Mesenchymal stem cell (in vitro differentiated cells and primary cell): ENCODE measurements at regions not wholly inside any gene's neighbourhood (a gene's known extent, or its start where the extent isn't known, plus 50 kb on each side); places are given as distances from the start of the nearest gene placed in this dataset.

Experiments used
- DNase-seq: peaks from one replicate; pipeline ENCODE4 v3.0.0-alpha.2; 2013
- H2AFZ ChIP-seq: one replicate; pipeline ENCODE4 v1.6.1; 2013; ENCODE audit warnings: low read depth, mild to moderate bottlenecking, control low read depth, inconsistent platforms, low read length, moderate library complexity
- H2AK5ac ChIP-seq: 2 replicates; pipeline ENCODE4 v1.6.1; 2013; ENCODE audit warnings: low read length, moderate library complexity, mild to moderate bottlenecking, inconsistent platforms; ENCODE audit not compliant: severe bottlenecking
- H2BK120ac ChIP-seq: one replicate; pipeline ENCODE4 v1.6.1; 2013; ENCODE audit warnings: low read depth, mild to moderate bottlenecking, inconsistent platforms, low read length, moderate library complexity
- H2BK12ac ChIP-seq, 2 experiments: one replicate each; pipeline ENCODE4 v1.6.1; 2013; ENCODE audit warnings: inconsistent platforms in 2 of 2, low read length in 2 of 2, mild to moderate bottlenecking in 2 of 2, moderate library complexity in 2 of 2, control low read depth in 1 of 2
- H2BK15ac ChIP-seq: one replicate; pipeline ENCODE4 v1.6.1; 2013; ENCODE audit warnings: mild to moderate bottlenecking, low read depth, inconsistent platforms; ENCODE audit not compliant: poor library complexity, severe bottlenecking
- H2BK5ac ChIP-seq: 2 replicates; pipeline ENCODE4 v1.6.1; 2013; ENCODE audit warnings: low read depth, mild to moderate bottlenecking, low read length, control low read depth, inconsistent platforms; ENCODE audit not compliant: poor library complexity, severe bottlenecking
- H3K14ac ChIP-seq, 2 experiments: one replicate each; pipeline ENCODE4 v1.6.1; 2013; ENCODE audit warnings: inconsistent platforms in 2 of 2, low read length in 2 of 2, control low read depth in 1 of 2, mild to moderate bottlenecking in 1 of 2, moderate library complexity in 1 of 2
- H3K18ac ChIP-seq, 2 experiments: one replicate each; pipeline ENCODE4 v1.6.1; 2013; ENCODE audit warnings: inconsistent platforms in 2 of 2, low read length in 2 of 2, control low read depth in 1 of 2, low read depth in 1 of 2, mild to moderate bottlenecking in 1 of 2
- H3K23ac ChIP-seq, 2 experiments: one replicate each; pipeline ENCODE4 v1.6.1; 2013; ENCODE audit warnings: inconsistent platforms in 2 of 2, low read length in 2 of 2, mild to moderate bottlenecking in 2 of 2, moderate library complexity in 2 of 2, control low read depth in 1 of 2
- H3K27ac ChIP-seq: 2 replicates; pipeline ENCODE4 v1.5.1; 2013; ENCODE audit warnings: mild to moderate bottlenecking, moderate library complexity, low read length, control low read depth, inconsistent platforms; ENCODE audit not compliant: poor library complexity, severe bottlenecking
- H3K27me3 ChIP-seq, 2 experiments: 2 replicates each; pipeline versions ENCODE4 v1.6.1 to v1.7.0; 2013; ENCODE audit warnings: low read length in 2 of 2, mild to moderate bottlenecking in 2 of 2, moderate library complexity in 2 of 2, control low read depth in 1 of 2, inconsistent platforms in 1 of 2; ENCODE audit not compliant: control insufficient read depth in 1 of 2, insufficient read depth in 1 of 2
- H3K36me3 ChIP-seq, 2 experiments: 2 replicates each; pipeline versions ENCODE4 v1.6.1 to v1.7.0; 2013; ENCODE audit warnings: low read length in 2 of 2, control low read depth in 1 of 2, inconsistent platforms in 1 of 2, low read depth in 1 of 2, mild to moderate bottlenecking in 1 of 2; ENCODE audit not compliant: insufficient read depth in 2 of 2, control insufficient read depth in 1 of 2
- H3K4ac ChIP-seq, 2 experiments: one replicate each; pipeline ENCODE4 v1.6.1; 2013; ENCODE audit warnings: inconsistent platforms in 2 of 2, low read length in 2 of 2, mild to moderate bottlenecking in 2 of 2, moderate library complexity in 2 of 2, control low read depth in 1 of 2, low read depth in 1 of 2
- H3K4me1 ChIP-seq: 2 replicates; pipeline ENCODE4 v1.6.1; 2013; ENCODE audit warnings: low read depth, low read length, control low read depth; ENCODE audit not compliant: control insufficient read depth, insufficient read depth
- H3K4me2 ChIP-seq: 2 replicates; pipeline ENCODE4 v1.6.1; 2013; ENCODE audit warnings: low read length, mild to moderate bottlenecking, inconsistent platforms; ENCODE audit not compliant: poor library complexity, severe bottlenecking
- H3K4me3 ChIP-seq, 2 experiments: 2 replicates each; pipeline versions ENCODE4 v1.5.1 to v1.7.0; 2013; ENCODE audit warnings: low read length in 2 of 2, mild to moderate bottlenecking in 2 of 2, control low read depth in 1 of 2, low read depth in 1 of 2; ENCODE audit not compliant: insufficient read depth in 1 of 2
- H3K79me1 ChIP-seq: replicated peaks from 2 replicates; pipeline ENCODE4 v1.6.1; 2013; ENCODE audit warnings: mild to moderate bottlenecking, control low read depth, low read length, inconsistent platforms; ENCODE audit not compliant: poor library complexity, severe bottlenecking
- H3K9ac ChIP-seq: 2 replicates; pipeline ENCODE4 v1.7.0; 2013; ENCODE audit warnings: mild to moderate bottlenecking, low read length, moderate library complexity
- H3K9me3 ChIP-seq: 2 replicates; pipeline ENCODE4 v1.7.0; 2013; ENCODE audit warnings: mild to moderate bottlenecking, low read length; ENCODE audit not compliant: control insufficient read depth
- H4K8ac ChIP-seq: one replicate; pipeline ENCODE4 v1.6.1; 2013; ENCODE audit warnings: inconsistent platforms, mild to moderate bottlenecking, low read length, moderate library complexity
- H4K91ac ChIP-seq: one replicate; pipeline ENCODE4 v1.6.1; 2013; ENCODE audit warnings: mild to moderate bottlenecking, low read length, inconsistent platforms
- WGBS: methylation state at CpG from one replicate; pipeline ENCODE4 v1.1.7; 2013; ENCODE audit warnings: mixed read lengths; 5-methylcytosine and 5-hydroxymethylcytosine counted together

DNA sequence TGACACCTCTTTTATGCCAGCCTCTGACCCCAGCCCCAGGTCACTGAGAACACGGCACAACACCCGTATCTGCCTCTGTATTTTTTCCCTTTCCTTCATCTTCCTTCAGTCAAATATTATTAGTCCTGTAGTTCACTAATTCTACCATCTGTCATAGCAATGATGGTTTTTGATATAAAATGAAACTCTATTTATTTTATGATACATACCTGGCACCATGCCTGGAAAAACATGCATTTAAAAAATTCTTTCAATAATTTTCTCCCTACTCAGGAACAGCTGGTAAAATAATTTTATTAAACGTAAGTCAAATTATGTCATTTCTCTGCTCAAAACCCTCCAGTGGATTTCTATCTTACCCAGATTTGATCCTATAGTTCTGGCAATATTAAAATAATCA, 224.7 kb downstream of the CDH7 start:
- Histone ChIP-seq H2BK12ac (no peak overlapping the region), H3K9me3 (no peaks in the 10 kb centered on the region), H3K18ac (no peak overlapping the region), H2BK5ac (no peak overlapping the region), H4K91ac (no peak overlapping the region), H2BK15ac (no peak overlapping the region), H3K4ac (no peak overlapping the region), H2AFZ (no peak overlapping the region), H3K27me3 (no peaks in the 10 kb centered on the region), H3K9ac (no peak overlapping the region), H3K14ac (no peak overlapping the region), H3K4me2 (no peak overlapping the region), H3K79me1 (no peaks in the 10 kb centered on the region), H3K27ac (no peak overlapping the region), H4K8ac (no peak overlapping the region), H3K36me3 (no peaks in the 10 kb centered on the region), H3K4me3 (no peak overlapping the region), H3K4me1 (no peaks in the 10 kb centered on the region), H3K23ac (no peak overlapping the region), H2BK120ac (no peak overlapping the region), H2AK5ac (no peak overlapping the region)
- no CpG with 5 or more reads among the region's 3 CpGs for WGBS
- DNase-seq, result no peak

DNA sequence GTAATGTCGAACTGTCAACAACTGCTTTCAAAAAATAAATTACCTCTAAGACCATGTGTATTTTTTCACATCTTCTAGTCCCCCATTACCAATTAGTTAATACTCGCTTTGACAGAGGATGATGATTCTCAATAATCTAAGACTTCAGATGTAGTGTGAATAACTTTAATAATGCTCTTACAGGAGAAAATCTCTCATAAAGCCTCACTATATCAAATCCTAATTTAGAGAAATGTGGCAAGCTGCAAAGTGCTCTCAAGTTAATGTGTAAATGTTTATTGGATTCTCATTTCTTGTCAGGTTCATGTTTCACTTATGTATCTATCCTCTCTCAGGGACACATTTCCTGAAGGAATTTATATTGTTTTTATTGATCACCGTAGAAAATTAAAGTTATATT, 223.9 kb downstream of the CDH7 start:
- no peak for DNase-seq
- Histone ChIP-seq H3K4ac (no peak overlapping the region), H2BK12ac (no peak overlapping the region), H3K9me3 (no peaks in the 10 kb centered on the region), H3K27me3 (no peaks in the 10 kb centered on the region), H3K4me2 (no peak overlapping the region), H3K27ac (no peak overlapping the region), H3K23ac (no peak overlapping the region), H3K18ac (no peak overlapping the region), H4K91ac (no peak overlapping the region), H3K14ac (no peak overlapping the region), H3K36me3 (no peaks in the 10 kb centered on the region), H2BK15ac (no peak overlapping the region), H2BK5ac (no peak overlapping the region), H3K79me1 (no peaks in the 10 kb centered on the region), H2AK5ac (no peak overlapping the region), H2AFZ (no peak overlapping the region), H4K8ac (no peak overlapping the region), H3K4me1 (no peaks in the 10 kb centered on the region), H3K4me3 (no peak overlapping the region), H3K9ac (no peak overlapping the region), H2BK120ac (no peak overlapping the region)
- WGBS, result 88% methylated on average over 1 of the region's 3 CpGs

DNA sequence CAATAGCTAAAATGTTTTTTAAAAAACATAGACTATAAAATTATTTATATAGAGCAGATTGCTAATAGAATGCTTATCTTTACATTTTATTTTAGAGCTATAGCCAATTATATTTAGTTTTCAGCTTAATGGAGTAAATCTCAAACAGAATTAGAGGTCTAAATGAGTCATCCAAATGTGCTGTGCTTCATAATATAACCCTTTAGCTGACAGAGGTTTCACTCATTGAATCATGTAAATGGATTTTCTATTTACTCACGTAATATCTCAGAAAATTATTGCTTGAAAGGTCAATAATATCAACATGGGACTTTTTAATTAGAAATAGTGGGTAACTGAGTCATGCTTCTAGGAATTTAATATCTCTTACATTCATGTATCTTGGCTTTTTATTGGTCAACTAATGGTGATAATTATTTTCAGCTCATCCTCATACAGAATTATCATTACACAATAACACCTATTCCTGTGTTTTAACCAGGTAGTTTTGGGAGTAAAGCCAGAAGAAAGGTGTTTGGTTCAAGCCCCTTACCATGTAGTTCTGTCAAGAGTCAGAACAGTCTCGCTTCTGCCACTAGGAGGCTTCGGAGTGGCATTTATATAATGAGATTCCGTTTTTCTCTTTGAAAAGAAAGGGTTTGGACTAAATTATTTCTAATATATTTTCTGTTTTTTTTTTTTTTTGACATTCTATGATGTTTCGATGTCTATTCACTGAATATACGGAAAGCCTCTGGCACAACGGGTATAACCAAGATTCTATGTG, 217.6 kb downstream of the CDH7 start:
- Histone ChIP-seq H3K27me3 (no peaks in the 10 kb centered on the region), H2BK120ac (no peak overlapping the region), H3K36me3 (no peaks in the 10 kb centered on the region), H3K23ac (no peak overlapping the region), H2BK12ac (no peak overlapping the region), H4K91ac (no peak overlapping the region), H3K9me3 (no peaks in the 10 kb centered on the region), H3K14ac (no peak overlapping the region), H3K27ac (no peak overlapping the region), H2BK15ac (no peak overlapping the region), H3K79me1 (no peaks in the 10 kb centered on the region), H2BK5ac (no peak overlapping the region), H3K18ac (no peak overlapping the region), H3K4me1 (no peaks in the 10 kb centered on the region), H3K4ac (no peak overlapping the region), H2AK5ac (no peak overlapping the region), H4K8ac (no peak overlapping the region), H2AFZ (no peak overlapping the region), H3K4me2 (no peak overlapping the region), H3K4me3 (no peak overlapping the region), H3K9ac (no peak overlapping the region)
- DNase-seq, result no peak
- WGBS, result 82% methylated on average over 2 of the region's 7 CpGs

DNA sequence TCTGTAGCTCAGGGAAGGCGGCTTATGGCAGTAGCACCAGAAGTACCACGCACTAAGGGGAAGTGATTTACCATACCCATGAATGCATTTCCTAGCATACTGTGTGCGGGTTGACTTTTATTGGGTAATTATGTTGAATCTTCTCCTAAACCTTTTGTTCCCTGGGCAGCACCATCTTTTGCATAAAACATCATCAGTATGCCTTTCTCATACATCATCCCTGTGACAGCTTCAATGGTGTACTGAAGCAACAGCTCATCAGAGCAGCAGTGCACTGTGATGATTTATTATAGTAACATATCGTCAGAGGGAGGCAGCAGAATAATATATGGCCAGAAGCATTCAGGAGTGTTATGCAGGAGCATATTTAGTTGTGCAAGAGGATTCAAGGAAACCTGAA, 204.9 kb downstream of the CDH7 start:
- Histone ChIP-seq H3K23ac (no peak overlapping the region), H3K4me2 (no peak overlapping the region), H2BK15ac (no peak overlapping the region), H3K14ac (no peak overlapping the region), H3K27me3 (no peaks in the 10 kb centered on the region), H3K9me3 (no peaks in the 10 kb centered on the region), H3K18ac (no peak overlapping the region), H3K36me3 (no peaks in the 10 kb centered on the region), H2AK5ac (no peak overlapping the region), H2BK12ac (no peak overlapping the region), H3K4me1 (no peaks in the 10 kb centered on the region), H2AFZ (no peak overlapping the region), H2BK120ac (no peak overlapping the region), H4K8ac (no peak overlapping the region), H3K27ac (no peak overlapping the region), H4K91ac (no peak overlapping the region), H2BK5ac (no peak overlapping the region), H3K9ac (no peak overlapping the region), H3K4ac (no peak overlapping the region), H3K79me1 (no peaks in the 10 kb centered on the region), H3K4me3 (no peak overlapping the region)
- WGBS, result 56% methylated on average over 3 of the region's 4 CpGs
- no peak for DNase-seq
